DMS153 treated with DMSO at 0.1 percent for 48 hours (cell line): ENCODE measurements at regions not wholly inside any gene's neighbourhood (a gene's known extent, or its start where the extent isn't known, plus 50 kb on each side); places are given as distances from the start of the nearest gene placed in this dataset.

Experiments used
- DNase-seq: peaks from one replicate; lab custom pipeline; 2025; ENCODE audit not compliant: unreplicated experiment; lab: John Stamatoyannopoulos, UW

- no peak for DNase-seq
Measured at GRCh38 chr3:113051787-113052186, 61.0 kb downstream of the GTPBP8 start.

GRCh38 chr3:113053169-113053568 is 62.4 kb downstream of the GTPBP8 start:
- DNase-seq, result no peak

GRCh38 chr3:113054552-113054951 is 63.8 kb downstream of the GTPBP8 start:
- no peak for DNase-seq

- no peak for DNase-seq
Measured at GRCh38 chr3:113055201-113055600, 64.4 kb downstream of the GTPBP8 start.

GRCh38 chr3:113055961-113056360 is 65.2 kb downstream of the GTPBP8 start:
- DNase-seq, result no peak

GRCh38 chr3:113057117-113057516 is 66.3 kb downstream of the GTPBP8 start:
- DNase-seq, result no peak

GRCh38 chr3:113058188-113058587 is 67.4 kb downstream of the GTPBP8 start:
- DNase-seq, result no peak

GRCh38 chr3:113062705-113063104 is 71.9 kb downstream of the GTPBP8 start:
- no peak for DNase-seq

- DNase-seq, result no peak
Measured at GRCh38 chr3:113063126-113063894, 72.5 kb downstream of the GTPBP8 start.

- DNase-seq, result no peak
Measured at GRCh38 chr3:113064183-113064582, 73.4 kb downstream of the GTPBP8 start.

- DNase-seq, result no peak
Measured at GRCh38 chr3:113065336-113065735, 74.6 kb downstream of the GTPBP8 start.

- no peak for DNase-seq
Measured at GRCh38 chr3:113070072-113070640, 79.4 kb downstream of the GTPBP8 start.

GRCh38 chr3:113070681-113071113 is 79.9 kb downstream of the GTPBP8 start:
- DNase-seq, result no peak

- DNase-seq, result no peak
Measured at GRCh38 chr3:113075588-113075987, 84.8 kb downstream of the GTPBP8 start.

GRCh38 chr3:113079218-113079961 is 88.6 kb downstream of the GTPBP8 start:
- no peak for DNase-seq

GRCh38 chr3:113084777-113085176 is 94.0 kb downstream of the GTPBP8 start:
- no peak for DNase-seq

GRCh38 chr3:113086560-113087461 is 96.0 kb downstream of the GTPBP8 start:
- no peak for DNase-seq

- no peak for DNase-seq
Measured at GRCh38 chr3:113088616-113089015, 97.8 kb downstream of the GTPBP8 start.

GRCh38 chr3:113091417-113091816 is 100.6 kb downstream of the GTPBP8 start:
- DNase-seq, result no peak

GRCh38 chr3:113092746-113093145 is 102.0 kb downstream of the GTPBP8 start:
- no peak for DNase-seq
